GM12878 (cell line): ENCODE measurements at regions not wholly inside any gene's neighbourhood (a gene's known extent, or its start where the extent isn't known, plus 50 kb on each side); places are given as distances from the start of the nearest gene placed in this dataset.

ENCODE experiments used
- ATAC-seq: fragments of 200-7000 bp; cut with Tn5 transposase; 3 replicates; pipeline ENCODE4 v1.9.1; 2020; ENCODE audit warnings: mild to moderate bottlenecking, moderate library complexity
- BruUV-seq: library from RNA; stranded (reverse); fragments of 400-500 nt; replicated peaks from 2 replicates; lab custom pipeline; 2021; lab: Mats Ljungman, UMichigan
- CTCF ChIA-PET: fragments of 300-600 bp; sonication (Branson Sonifier 250); formaldehyde crosslinking; extraction: SDS; loops from one replicate; lab custom pipeline; 2021; ENCODE audit warnings: inconsistent platforms; lab: Yijun Ruan, JAX
- POLR2A ChIA-PET: fragments of 350-600 bp; formaldehyde crosslinking; extraction: SDS; loops from one replicate; lab custom pipeline; 2021; ENCODE audit warnings: inconsistent platforms; lab: Charles Lee
- RAD21 ChIA-PET: fragments of 300-600 bp; sonication (Branson Sonifier 250); formaldehyde crosslinking; loops from one replicate; lab custom pipeline; 2023; ENCODE audit warnings: antibody characterized with exemption; ENCODE audit not compliant: unreplicated experiment; lab: Charles Lee
- SMC1A ChIA-PET: fragments of 300-600 bp; sonication (Branson Sonifier 250); formaldehyde crosslinking; loops from one replicate; lab custom pipeline; 2023; ENCODE audit not compliant: unreplicated experiment, uncharacterized antibody; lab: Charles Lee
- DNase-seq: peaks from one replicate; pipeline ENCODE4 v3.0.0-alpha.2; 2011; ENCODE audit warnings: low read depth, low spot score
- FAIRE-seq: peaks from 3 replicates; lab custom pipeline; 2011; peaks lifted over from hg19 to GRCh38; lab: Jason Lieb, UNC
- H2AFZ ChIP-seq: 2 replicates; pipeline ENCODE4 v1.6.0; 2011; ENCODE audit warnings: low read depth, low read length, control low read depth; ENCODE audit not compliant: control insufficient read depth
- H3K27ac ChIP-seq: 2 replicates; pipeline ENCODE4 v1.5.1; 2011; ENCODE audit warnings: control low read depth; ENCODE audit not compliant: control insufficient read depth, insufficient read depth
- H3K27me3 ChIP-seq, 2 experiments: replicated peaks in 1 of 2; 2 replicates each; pipeline versions ENCODE4 v1.6.0 to v1.6.1; 2011; ENCODE audit warnings: low read length in 1 of 2; ENCODE audit not compliant: control insufficient read depth in 2 of 2, insufficient read depth in 2 of 2
- H3K36me3 ChIP-seq, 2 experiments: 2 replicates each; pipeline ENCODE4 v1.5.1; 2011; ENCODE audit warnings: low read length in 1 of 2; ENCODE audit not compliant: control insufficient read depth in 2 of 2, insufficient read depth in 2 of 2
- H3K4me1 ChIP-seq: 2 replicates; pipeline ENCODE4 v1.6.1; 2011; ENCODE audit warnings: mild to moderate bottlenecking, low read length, moderate library complexity, mixed read lengths; ENCODE audit not compliant: control insufficient read depth, insufficient read depth
- H3K4me2 ChIP-seq: 2 replicates; pipeline ENCODE4 v1.6.0; 2011; ENCODE audit warnings: control low read depth; ENCODE audit not compliant: control insufficient read depth, insufficient read depth
- H3K4me3 ChIP-seq: fragments of 200-600 bp; sonication (generic); 2 replicates; pipeline ENCODE4 v1.5.1; 2016
- H3K79me2 ChIP-seq: 2 replicates; pipeline ENCODE4 v1.6.0; 2011; ENCODE audit warnings: low read length; ENCODE audit not compliant: control insufficient read depth, insufficient read depth
- H3K9ac ChIP-seq: 2 replicates; pipeline ENCODE4 v1.8.0; 2011; ENCODE audit warnings: low read length, control low read depth, mixed read lengths; ENCODE audit not compliant: control insufficient read depth, insufficient read depth
- H3K9me3 ChIP-seq: replicated peaks from 3 replicates; pipeline ENCODE4 v1.5.1; 2011; ENCODE audit warnings: mild to moderate bottlenecking, low read length; ENCODE audit not compliant: control insufficient read depth, insufficient read depth
- H4K20me1 ChIP-seq: 2 replicates; pipeline ENCODE4 v1.6.0; 2011; ENCODE audit not compliant: control insufficient read depth, insufficient read depth
- ATF7 ChIP-seq: fragments of 450-650 bp; IDR thresholded peaks from 2 replicates; pipeline ENCODE4 v1.6.1; 2016; ENCODE audit warnings: low read depth, mild to moderate bottlenecking
- BMI1 ChIP-seq: fragments of 450-650 bp; IDR thresholded peaks from 2 replicates; pipeline ENCODE4 v1.6.1; 2016; ENCODE audit warnings: mild to moderate bottlenecking, moderate library complexity, borderline replicate concordance
- CEBPB ChIP-seq, 2 experiments: fragments of 150-350 bp in 1 of 2; IDR thresholded peaks; 2 replicates each; pipeline ENCODE4 v1.6.1; 2012 to 2014; ENCODE audit warnings: low read depth in 2 of 2, low read length in 2 of 2, borderline replicate concordance in 1 of 2, inconsistent platforms in 1 of 2
- DPF2 ChIP-seq: fragments of 450-650 bp; IDR thresholded peaks from 2 replicates; pipeline ENCODE4 v1.6.1; 2017; ENCODE audit warnings: mild to moderate bottlenecking
- HCFC1 ChIP-seq: fragments of 150-350 bp; IDR thresholded peaks from 2 replicates; pipeline ENCODE4 v1.6.1; 2014; ENCODE audit warnings: low read length
- HDAC2 ChIP-seq: fragments of 200-600 bp; sonication (generic); IDR thresholded peaks from 2 replicates; pipeline ENCODE4 v1.6.1; 2017
- IKZF2 ChIP-seq, 2 experiments: fragments of 450-650 bp; IDR thresholded peaks; 2 replicates each; pipeline ENCODE4 v1.6.1; 2017; ENCODE audit warnings: mild to moderate bottlenecking in 2 of 2, moderate library complexity in 2 of 2
- MTA3 ChIP-seq: IDR thresholded peaks from 2 replicates; pipeline ENCODE4 v1.6.1; 2012; ENCODE audit warnings: low read length, inconsistent platforms, borderline replicate concordance
- RBBP5 ChIP-seq: fragments of 200-600 bp; sonication (generic); conservative IDR thresholded peaks from 2 replicates; pipeline ENCODE4 v1.6.1; 2016
- SPI1 ChIP-seq: IDR thresholded peaks from 2 replicates; pipeline ENCODE4 v1.6.1; 2011; ENCODE audit warnings: low read depth, mild to moderate bottlenecking, low read length, moderate library complexity, borderline replicate concordance; ENCODE audit not compliant: insufficient read depth
- STAT3 ChIP-seq: IDR thresholded peaks from 2 replicates; pipeline ENCODE4 v1.6.1; 2011; ENCODE audit warnings: low read depth, low read length, improper control_type of control experiment
- TARDBP ChIP-seq: IDR thresholded peaks from 2 replicates; pipeline ENCODE4 v1.6.1; 2016; ENCODE audit warnings: borderline replicate concordance
- ZNF207 ChIP-seq: fragments of 450-650 bp; IDR thresholded peaks from 2 replicates; pipeline ENCODE4 v1.6.1; 2014; ENCODE audit warnings: antibody characterized with exemption, mild to moderate bottlenecking, borderline replicate concordance
- ZNF217 ChIP-seq: fragments of 450-650 bp; IDR thresholded peaks from 2 replicates; pipeline ENCODE4 v1.6.1; 2017; ENCODE audit warnings: antibody characterized with exemption, mild to moderate bottlenecking
- ZNF274 ChIP-seq: IDR thresholded peaks from one replicate; pipeline ENCODE4 v1.8.0; 2011; ENCODE audit not compliant: insufficient read length, insufficient read depth
- ZNF384 ChIP-seq: IDR thresholded peaks from 2 replicates; pipeline ENCODE4 v1.6.1; 2012; ENCODE audit warnings: low read depth, mild to moderate bottlenecking, low read length, improper control_type of control experiment, borderline replicate concordance
- WGBS: methylation state at CpG from one replicate; pipeline ENCODE4 v1.1.6; 2016; ENCODE audit warnings: low lambda C conversion rate; ENCODE audit not compliant: insufficient replicate concordance, insufficient coverage; ENCODE audit errors: missing lambda C conversion rate; 5-methylcytosine and 5-hydroxymethylcytosine counted together
- in situ Hi-C: fragments of 300-500 bp; cut with MboI; formaldehyde crosslinking; loops from 9 replicates; pipeline ENCODE4 v1.14.3; 2018; ENCODE audit warnings: mixed read lengths
- intact Hi-C: fragments of 100-400 bp; cut with micrococcal nuclease; formaldehyde crosslinking; loops from one replicate; pipeline ENCODE4 v1.14.2; 2022; ENCODE audit not compliant: unreplicated experiment
- TF ChIP-seq, protein P1 (sequence below): IDR thresholded peaks from 2 replicates; pipeline ENCODE4 v1.6.1; 2011; ENCODE audit warnings: borderline replicate concordance, low read depth, mild to moderate bottlenecking, moderate library complexity, mixed read lengths, low read length; ENCODE audit not compliant: insufficient read depth; ENCODE audit errors: extremely low read length
- TF ChIP-seq, protein P2 (sequence below): IDR thresholded peaks from 2 replicates; pipeline ENCODE4 v1.6.1; 2011; ENCODE audit warnings: low read depth, low read length, improper control_type of control experiment, borderline replicate concordance
- TF ChIP-seq, protein P3 (sequence below): fragments of 450-650 bp; formaldehyde crosslinking; IDR thresholded peaks from 2 replicates; pipeline ENCODE4 v1.4.0; 2022; ENCODE audit warnings: mild to moderate bottlenecking, moderate library complexity

DNA sequence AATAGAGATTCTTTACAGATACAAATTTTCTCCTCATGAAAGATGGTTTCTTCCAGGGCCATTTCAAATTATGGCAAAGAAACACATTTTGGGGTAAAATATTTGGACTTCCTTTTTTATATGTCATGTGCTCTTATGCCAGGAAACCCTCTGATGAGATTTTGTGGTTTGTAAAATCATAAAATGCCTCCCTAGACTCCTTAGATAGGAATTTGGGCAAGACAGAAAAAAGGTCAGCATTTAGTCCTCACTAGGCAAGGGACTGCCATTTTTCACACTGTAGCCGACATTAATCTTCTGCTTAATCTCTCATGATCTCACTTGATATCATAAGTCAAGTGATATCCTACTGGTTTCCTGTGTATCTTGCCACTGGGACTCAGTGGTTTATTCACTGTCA, 286.4 kb downstream of the ARHGAP12 start:
- TF ChIP-seq MTA3 (no peak), ZNF384 (no peak), ZNF274 (no peak), ATF7 (no peak), ZNF217 (no peak), DPF2 (no peak), ZNF207 (no peak), TARDBP (no peak), SPI1 (no peak), IKZF2 (IDR thresholded peaks at IDR 0.05) (no peak), CEBPB (IDR thresholded peaks at IDR 0.05; ENCODE audit: borderline replicate concordance in 1 of 2, low read depth in 2 of 2, low read length in 2 of 2) (no peak), HCFC1 (no peak), RBBP5 (no peak), BMI1 (no peak), HDAC2 (no peak), STAT3 (no peak)
- TF ChIP-seq, protein P1, sequence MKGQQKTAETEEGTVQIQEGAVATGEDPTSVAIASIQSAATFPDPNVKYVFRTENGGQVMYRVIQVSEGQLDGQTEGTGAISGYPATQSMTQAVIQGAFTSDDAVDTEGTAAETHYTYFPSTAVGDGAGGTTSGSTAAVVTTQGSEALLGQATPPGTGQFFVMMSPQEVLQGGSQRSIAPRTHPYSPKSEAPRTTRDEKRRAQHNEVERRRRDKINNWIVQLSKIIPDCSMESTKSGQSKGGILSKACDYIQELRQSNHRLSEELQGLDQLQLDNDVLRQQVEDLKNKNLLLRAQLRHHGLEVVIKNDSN = no peak
- TF ChIP-seq, protein P2, sequence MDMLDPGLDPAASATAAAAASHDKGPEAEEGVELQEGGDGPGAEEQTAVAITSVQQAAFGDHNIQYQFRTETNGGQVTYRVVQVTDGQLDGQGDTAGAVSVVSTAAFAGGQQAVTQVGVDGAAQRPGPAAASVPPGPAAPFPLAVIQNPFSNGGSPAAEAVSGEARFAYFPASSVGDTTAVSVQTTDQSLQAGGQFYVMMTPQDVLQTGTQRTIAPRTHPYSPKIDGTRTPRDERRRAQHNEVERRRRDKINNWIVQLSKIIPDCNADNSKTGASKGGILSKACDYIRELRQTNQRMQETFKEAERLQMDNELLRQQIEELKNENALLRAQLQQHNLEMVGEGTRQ = no peak
- TF ChIP-seq, protein P3, sequence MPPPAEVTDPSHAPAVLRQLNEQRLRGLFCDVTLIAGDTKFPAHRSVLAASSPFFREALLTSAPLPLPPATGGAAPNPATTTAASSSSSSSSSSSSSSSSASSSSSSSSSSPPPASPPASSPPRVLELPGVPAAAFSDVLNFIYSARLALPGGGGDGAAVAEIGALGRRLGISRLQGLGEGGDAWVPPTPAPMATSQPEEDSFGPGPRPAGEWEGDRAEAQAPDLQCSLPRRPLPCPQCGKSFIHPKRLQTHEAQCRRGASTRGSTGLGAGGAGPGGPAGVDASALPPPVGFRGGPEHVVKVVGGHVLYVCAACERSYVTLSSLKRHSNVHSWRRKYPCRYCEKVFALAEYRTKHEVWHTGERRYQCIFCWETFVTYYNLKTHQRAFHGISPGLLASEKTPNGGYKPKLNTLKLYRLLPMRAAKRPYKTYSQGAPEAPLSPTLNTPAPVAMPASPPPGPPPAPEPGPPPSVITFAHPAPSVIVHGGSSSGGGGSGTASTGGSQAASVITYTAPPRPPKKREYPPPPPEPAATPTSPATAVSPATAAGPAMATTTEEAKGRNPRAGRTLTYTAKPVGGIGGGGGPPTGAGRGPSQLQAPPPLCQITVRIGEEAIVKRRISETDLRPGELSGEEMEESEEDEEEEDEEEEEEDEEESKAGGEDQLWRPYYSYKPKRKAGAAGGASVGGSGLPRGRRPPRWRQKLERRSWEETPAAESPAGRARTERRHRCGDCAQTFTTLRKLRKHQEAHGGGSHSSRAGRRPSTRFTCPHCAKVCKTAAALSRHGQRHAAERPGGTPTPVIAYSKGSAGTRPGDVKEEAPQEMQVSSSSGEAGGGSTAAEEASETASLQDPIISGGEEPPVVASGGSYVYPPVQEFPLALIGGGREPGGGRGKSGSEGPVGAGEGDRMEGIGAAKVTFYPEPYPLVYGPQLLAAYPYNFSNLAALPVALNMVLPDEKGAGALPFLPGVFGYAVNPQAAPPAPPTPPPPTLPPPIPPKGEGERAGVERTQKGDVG (CRISPR knock-in tag) = no peak
- Histone ChIP-seq H4K20me1 (no peaks in the 10 kb centered on the region), H3K4me2 (no peak overlapping the region), H3K9me3 (no peaks in the 10 kb centered on the region; the same call in 2 of the 3 replicates), H3K79me2 (no peaks in the 10 kb centered on the region), H3K36me3 (no peaks in the 10 kb centered on the region), H2AFZ (no peak overlapping the region), H3K27me3 (no peaks in the 10 kb centered on the region), H3K27ac (no peak overlapping the region), H3K9ac (no peak overlapping the region), H3K4me3 (no peak overlapping the region), H3K4me1 (no peaks in the 10 kb centered on the region)
- ChIA-PET RAD21 (interaction anchor here (0.6 kb wide), 1 partner anchor 583 kb away, joined by 3 read pairs; no protein-coding TSS in a partner anchor), POLR2A (no interaction called here), SMC1A (no interaction called here), CTCF (no interaction called here)
- in situ Hi-C loops (no loop called here), intact Hi-C loops (no loop called here)
- no peak for FAIRE-seq
- WGBS = 45% methylated on average over 1 of the region's 1 CpG
- no TSS peak for BruUV-seq
- DNase-seq = no peak
- ATAC-seq = no peak
